Lower leg skin (tissue), 3 donors: ENCODE measurements at regions not wholly inside any gene's neighbourhood (a gene's known extent, or its start where the extent isn't known, plus 50 kb on each side); places are given as distances from the start of the nearest gene placed in this dataset.

Experiments
- CTCF ChIP-seq, 3 donors: fragments of 450-650 bp; IDR thresholded peaks; one replicate each; pipeline ENCODE4 v1.5.1; 2016; ENCODE audit warnings: antibody characterized with exemption in 3 of 3, mild to moderate bottlenecking in 3 of 3, moderate library complexity in 2 of 3
- POLR2A ChIP-seq, 2 donors: fragments of 450-650 bp; IDR thresholded peaks; one replicate each; pipeline ENCODE4 v1.6.1; 2016 to 2017; ENCODE audit warnings: antibody characterized with exemption in 2 of 2, mild to moderate bottlenecking in 1 of 2, moderate library complexity in 1 of 2

DNA sequence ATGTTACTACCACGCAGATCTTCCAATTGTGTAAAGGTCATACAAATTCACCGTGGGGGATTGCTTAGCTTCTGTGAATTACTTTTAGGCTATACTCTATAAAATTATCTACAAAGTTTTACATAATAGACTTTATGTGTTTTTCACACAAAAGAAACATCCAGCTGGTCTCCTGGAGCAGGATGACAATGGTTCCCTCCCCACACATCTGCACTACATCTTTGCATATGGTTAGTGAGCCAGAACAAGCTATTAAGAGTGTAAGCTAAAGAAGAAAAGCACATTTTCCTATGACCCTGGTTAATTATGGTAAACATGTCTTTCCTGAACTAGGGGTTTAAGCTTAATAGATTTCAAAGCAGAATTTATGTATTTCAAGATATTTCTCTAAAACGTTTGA lies 295.1 kb downstream of the ASXL3 start:
- TF ChIP-seq CTCF (IDR thresholded peaks at IDR 0.05) (no peak), POLR2A (IDR thresholded peaks at IDR 0.05) (no peak)
